ENCODE measurements at regions not wholly inside any gene's neighbourhood (a gene's known extent, or its start where the extent isn't known, plus 50 kb on each side); places are given as distances from the start of the nearest gene placed in this dataset.

DNA sequence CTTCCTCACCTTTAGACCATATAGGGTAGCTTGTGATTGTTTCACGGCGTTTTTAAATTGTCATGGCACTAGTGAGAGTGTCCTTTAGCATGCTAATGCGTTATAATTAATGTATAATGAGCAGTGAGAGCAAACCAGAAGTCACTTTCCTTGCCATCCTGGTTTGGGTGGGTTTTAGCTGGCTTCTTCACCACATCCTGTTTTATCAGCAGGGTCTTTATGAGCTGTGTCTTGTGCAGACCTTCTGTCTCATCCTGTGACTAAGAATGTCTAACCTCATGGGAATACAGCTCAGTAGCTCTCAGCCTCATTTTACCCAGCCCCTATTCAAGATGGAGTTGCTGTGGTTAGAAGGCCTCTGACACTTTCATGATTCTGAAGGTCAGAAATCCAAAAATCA is 370.9 kb upstream of the RBFOX1 start:
- H3K4me3 ChIP-seq (replicated peaks in 1 of 2; ENCODE audit: low read depth in 2 of 2, low read length in 2 of 2) = no peak overlapping the region

DNA sequence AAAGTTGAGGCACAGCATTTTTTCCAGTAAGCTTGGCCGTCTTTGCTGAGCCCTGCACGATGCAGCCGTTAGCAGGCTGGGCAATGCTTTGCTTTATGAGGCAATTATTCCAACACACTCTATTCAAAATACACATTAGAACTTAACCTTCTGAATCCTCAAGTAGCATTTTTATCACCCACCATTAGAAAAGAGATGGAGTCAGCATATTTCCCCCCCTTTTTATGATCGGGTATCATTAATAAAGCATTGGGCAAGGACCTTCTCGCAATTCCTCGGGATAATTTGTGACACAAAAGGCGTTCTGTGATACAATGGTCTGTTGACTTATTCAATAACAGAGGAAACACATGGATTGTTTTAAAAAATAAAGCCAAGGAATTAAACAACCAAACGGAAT is 374.5 kb upstream of the RBFOX1 start:
- DNase-seq (ENCODE audit: low read depth in 2 of 2) = no peak
- TF ChIP-seq CTCF (IDR thresholded peaks at IDR 0.05; ENCODE audit: low read depth, low read length) = no peak
- H3K4me3 ChIP-seq (replicated peaks in 1 of 2; ENCODE audit: low read depth in 2 of 2, low read length in 2 of 2) = no peak overlapping the region

More for the DNA sequence above, 370.9 kb upstream of the RBFOX1 start:
- DNase-seq (ENCODE audit: low read depth in 2 of 2) = no peak
- no peak for TF ChIP-seq CTCF (IDR thresholded peaks at IDR 0.05; ENCODE audit: low read depth, low read length)

GRCh38 chr16:6957681-6958080 is 375.0 kb upstream of the RBFOX1 start:
- DNase-seq (ENCODE audit: low read depth in 2 of 2) = no peak
- H3K4me3 ChIP-seq (replicated peaks in 1 of 2; ENCODE audit: low read depth in 2 of 2, low read length in 2 of 2) = no peak overlapping the region
- no peak for TF ChIP-seq CTCF (IDR thresholded peaks at IDR 0.05; ENCODE audit: low read depth, low read length)

GRCh38 chr16:6956511-6956910 is 376.1 kb upstream of the RBFOX1 start:
- no peak for DNase-seq (ENCODE audit: low read depth in 2 of 2)
- no peak overlapping the region for H3K4me3 ChIP-seq (replicated peaks in 1 of 2; ENCODE audit: low read depth in 2 of 2, low read length in 2 of 2)
- no peak for TF ChIP-seq CTCF (IDR thresholded peaks at IDR 0.05; ENCODE audit: low read depth, low read length)

DNA sequence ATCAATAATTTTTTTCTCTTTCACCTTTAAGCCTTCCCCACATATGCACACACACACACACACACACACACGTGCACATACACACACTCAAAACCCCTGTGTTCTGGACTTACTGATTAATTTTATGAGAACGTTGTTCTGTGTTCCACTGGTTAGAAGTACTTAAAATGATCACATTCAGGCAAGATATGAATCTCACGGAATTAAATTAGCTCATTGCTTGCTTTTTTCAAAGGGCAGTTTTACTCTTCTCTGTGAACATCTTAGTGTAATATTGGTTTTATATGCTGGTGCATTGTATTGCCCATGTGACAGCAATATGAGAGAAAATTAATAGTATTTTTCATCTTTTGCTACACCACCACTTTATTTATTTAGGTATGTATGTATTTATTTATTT is 377.3 kb upstream of the RBFOX1 start:
- no peak overlapping the region for H3K4me3 ChIP-seq (replicated peaks in 1 of 2; ENCODE audit: low read depth in 2 of 2, low read length in 2 of 2)
- TF ChIP-seq CTCF (IDR thresholded peaks at IDR 0.05; ENCODE audit: low read depth, low read length) = no peak
- no peak for DNase-seq (ENCODE audit: low read depth in 2 of 2)

- DNase-seq (ENCODE audit: low read depth in 2 of 2) = no peak
- H3K4me3 ChIP-seq (replicated peaks in 1 of 2; ENCODE audit: low read depth in 2 of 2, low read length in 2 of 2) = no peak overlapping the region
- TF ChIP-seq CTCF (IDR thresholded peaks at IDR 0.05; ENCODE audit: low read depth, low read length) = no peak
These were observed 383.4 kb upstream of the RBFOX1 start for GRCh38 chr16:6949240-6949639.

DNA sequence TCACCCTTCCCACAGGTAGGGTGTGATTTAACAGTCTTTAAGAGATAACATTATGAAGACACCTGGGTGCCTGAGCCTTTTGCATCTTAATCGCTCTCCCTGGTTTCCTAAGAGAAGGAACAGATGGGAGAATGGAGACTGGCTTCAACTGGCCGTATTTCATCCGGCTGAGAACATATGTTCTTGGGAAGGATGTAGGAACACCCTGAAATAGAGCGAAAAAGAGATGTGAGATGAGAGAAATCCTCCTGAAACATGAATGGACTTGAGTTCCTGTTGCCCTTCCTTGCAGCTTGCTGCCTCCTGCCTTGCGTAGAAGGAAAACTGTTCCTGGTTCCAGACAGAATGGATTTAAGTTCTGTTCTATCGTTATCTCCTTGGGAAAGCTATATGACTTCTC is 385.4 kb upstream of the RBFOX1 start:
- DNase-seq (ENCODE audit: low read depth in 2 of 2) = no peak
- no peak overlapping the region for H3K4me3 ChIP-seq (replicated peaks in 1 of 2; ENCODE audit: low read depth in 2 of 2, low read length in 2 of 2)
- TF ChIP-seq CTCF (IDR thresholded peaks at IDR 0.05; ENCODE audit: low read depth, low read length) = no peak
